ENCODE measurements at regions not wholly inside any gene's neighbourhood (a gene's known extent, or its start where the extent isn't known, plus 50 kb on each side); places are given as distances from the start of the nearest gene placed in this dataset.

DNA sequence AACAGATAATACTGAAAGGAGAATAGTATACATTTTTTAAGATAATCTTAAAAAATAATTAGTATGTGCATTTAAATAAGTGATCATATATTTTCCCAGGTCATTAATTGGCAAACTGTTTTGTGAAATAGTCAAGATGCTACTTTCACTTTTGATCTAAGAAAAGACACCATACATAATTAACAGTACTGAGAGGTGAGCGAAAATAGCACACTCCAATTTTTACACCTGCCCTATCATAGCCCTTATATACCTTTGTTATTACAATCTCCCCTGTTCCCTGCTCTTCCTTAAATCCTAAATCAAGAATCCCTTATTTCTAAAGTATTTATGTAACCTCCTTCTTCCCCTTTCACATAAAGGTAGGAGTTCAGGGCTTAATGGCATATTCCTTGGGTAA lies 500.1 kb upstream of the LRATD1 start:
- H3K27ac ChIP-seq (ENCODE audit: low read length in 2 of 2): no peak overlapping the region
- intact Hi-C loops (cut with micrococcal nuclease): no loop called here
- H3K9ac ChIP-seq (ENCODE audit: low read length): no peak overlapping the region
- ATAC-seq (ENCODE audit: low read depth): no peak
- no peaks in the 10 kb centered on the region for H3K4me1 ChIP-seq (ENCODE audit: control insufficient read depth in 2 of 2, insufficient read depth in 2 of 2, low read length in 2 of 2)
- H3K27ac Mint-ChIP-seq: no peak overlapping the region
- no CpG with 5 or more reads among the region's 1 CpG for WGBS (ENCODE audit: insufficient coverage)
- H2AFZ ChIP-seq (ENCODE audit: insufficient read depth, low read depth, low read length, poor library complexity, severe bottlenecking): no peak overlapping the region
- H3K4me3 Mint-ChIP-seq: no peak overlapping the region
- no peak for DNase-seq
- no peaks in the 10 kb centered on the region for H3K79me2 ChIP-seq (ENCODE audit: control insufficient read depth, insufficient read depth, low read length)
- H3K9me3 Mint-ChIP-seq (ENCODE audit: insufficient read depth): peaks cover 2% of the 10 kb centered on the region
- ChIA-PET CTCF (no interaction called here), POLR2A (no interaction called here)
- H3K36me3 ChIP-seq (replicated peaks in 1 of 2; ENCODE audit: control extremely low read depth in 1 of 2, control insufficient read depth in 1 of 2, extremely low read depth in 1 of 2, insufficient read depth in 2 of 2, low read length in 1 of 2): no peaks in the 10 kb centered on the region
- H3K27me3 Mint-ChIP-seq: no peaks in the 10 kb centered on the region
- no peaks in the 10 kb centered on the region for H4K20me1 ChIP-seq (ENCODE audit: control insufficient read depth, insufficient read depth, low read length, poor library complexity, severe bottlenecking)
- H3K27me3 ChIP-seq (replicated peaks in 1 of 4; ENCODE audit: control extremely low read depth in 1 of 4, control insufficient read depth in 3 of 4, insufficient read depth in 4 of 4, low read length in 3 of 4): no peaks in the 10 kb centered on the region
- H3K4me1 Mint-ChIP-seq: no peaks in the 10 kb centered on the region
- H3K4me3 ChIP-seq (ENCODE audit: control extremely low read depth in 1 of 5, extremely low read depth in 1 of 5, insufficient read depth in 1 of 5, low read depth in 2 of 5, low read length in 4 of 5): no peak overlapping the region
- H3K4me2 ChIP-seq (replicated peaks; ENCODE audit: low read depth, low read length, poor library complexity, severe bottlenecking): no peak overlapping the region
- TF ChIP-seq EZH2 (IDR thresholded peaks at IDR 0.05; ENCODE audit: borderline replicate concordance, insufficient read depth, low read depth, low read length, poor library complexity, severe bottlenecking) (no peak), CTCF (IDR thresholded peaks at IDR 0.05) (no peak)
- H3K9me3 ChIP-seq (ENCODE audit: control extremely low read depth in 1 of 3, control insufficient read depth in 2 of 3, insufficient read depth in 1 of 3, low read length in 2 of 3): peaks cover 0 to 1% (median 0%) of the 10 kb centered on the region in 3 donors

DNA sequence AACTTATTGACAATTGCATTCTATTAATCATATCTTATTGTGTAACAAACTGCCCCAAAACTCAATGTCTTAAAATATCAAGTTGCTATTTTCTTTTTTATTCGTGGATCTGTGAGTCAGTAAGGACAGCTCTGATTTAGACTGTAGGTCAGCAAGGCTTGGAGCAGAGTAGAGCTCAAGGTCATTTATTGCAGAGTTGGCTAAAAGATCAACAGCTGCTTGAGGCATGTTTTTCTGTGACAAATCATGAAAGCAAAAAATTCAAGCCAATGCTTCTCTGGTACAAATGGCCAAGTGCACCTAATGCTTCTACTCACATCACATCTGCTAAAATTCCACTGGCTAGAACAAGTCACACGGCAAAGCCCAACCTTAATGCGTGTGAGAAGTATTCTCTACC lies 497.7 kb upstream of the LRATD1 start:
- ChIA-PET CTCF (no interaction called here), POLR2A (no interaction called here)
- Histone ChIP-seq H3K4me1 (ENCODE audit: control insufficient read depth in 2 of 2, insufficient read depth in 2 of 2, low read length in 2 of 2) (no peaks in the 10 kb centered on the region), H3K27me3 (replicated peaks in 1 of 4; ENCODE audit: control extremely low read depth in 1 of 4, control insufficient read depth in 3 of 4, insufficient read depth in 4 of 4, low read length in 3 of 4) (no peaks in the 10 kb centered on the region), H3K36me3 (replicated peaks in 1 of 2; ENCODE audit: control extremely low read depth in 1 of 2, control insufficient read depth in 1 of 2, extremely low read depth in 1 of 2, insufficient read depth in 2 of 2, low read length in 1 of 2) (no peaks in the 10 kb centered on the region), H3K27ac (ENCODE audit: low read length in 2 of 2) (no peak overlapping the region), H4K20me1 (ENCODE audit: control insufficient read depth, insufficient read depth, low read length, poor library complexity, severe bottlenecking) (no peaks in the 10 kb centered on the region), H2AFZ (ENCODE audit: insufficient read depth, low read depth, low read length, poor library complexity, severe bottlenecking) (no peak overlapping the region), H3K9ac (ENCODE audit: low read length) (no peak overlapping the region), H3K9me3 (ENCODE audit: control extremely low read depth in 1 of 3, control insufficient read depth in 2 of 3, insufficient read depth in 1 of 3, low read length in 2 of 3) (peaks cover 0 to 3% (median 0%) of the 10 kb centered on the region in 3 donors), H3K4me2 (replicated peaks; ENCODE audit: low read depth, low read length, poor library complexity, severe bottlenecking) (no peak overlapping the region), H3K79me2 (ENCODE audit: control insufficient read depth, insufficient read depth, low read length) (no peaks in the 10 kb centered on the region), H3K4me3 (ENCODE audit: control extremely low read depth in 1 of 5, extremely low read depth in 1 of 5, insufficient read depth in 1 of 5, low read depth in 2 of 5, low read length in 4 of 5) (no peak overlapping the region)
- ATAC-seq (ENCODE audit: low read depth) (no peak), DNase-seq (no peak)
- intact Hi-C loops (cut with micrococcal nuclease): no loop called here
- peaks cover 2% of the 10 kb centered on the region for H3K9me3 Mint-ChIP-seq (ENCODE audit: insufficient read depth)
- no peaks in the 10 kb centered on the region for H3K4me1 Mint-ChIP-seq
- WGBS (ENCODE audit: insufficient coverage): no CpG with 5 or more reads among the region's 3 CpGs
- TF ChIP-seq CTCF (IDR thresholded peaks at IDR 0.05) (no peak), EZH2 (IDR thresholded peaks at IDR 0.05; ENCODE audit: borderline replicate concordance, insufficient read depth, low read depth, low read length, poor library complexity, severe bottlenecking) (no peak)
- H3K4me3 Mint-ChIP-seq: no peak overlapping the region
- H3K27ac Mint-ChIP-seq: no peak overlapping the region
- H3K27me3 Mint-ChIP-seq: no peaks in the 10 kb centered on the region

Measured in B cell (primary cell).